ENCODE measurements at regions not wholly inside any gene's neighbourhood (a gene's known extent, or its start where the extent isn't known, plus 50 kb on each side); places are given as distances from the start of the nearest gene placed in this dataset.
"Not testable (repeated sequence)": the region's sequence is repeated elsewhere in the genome, so short reads cannot be mapped to it uniquely, and the experiment has no call there.

DNA sequence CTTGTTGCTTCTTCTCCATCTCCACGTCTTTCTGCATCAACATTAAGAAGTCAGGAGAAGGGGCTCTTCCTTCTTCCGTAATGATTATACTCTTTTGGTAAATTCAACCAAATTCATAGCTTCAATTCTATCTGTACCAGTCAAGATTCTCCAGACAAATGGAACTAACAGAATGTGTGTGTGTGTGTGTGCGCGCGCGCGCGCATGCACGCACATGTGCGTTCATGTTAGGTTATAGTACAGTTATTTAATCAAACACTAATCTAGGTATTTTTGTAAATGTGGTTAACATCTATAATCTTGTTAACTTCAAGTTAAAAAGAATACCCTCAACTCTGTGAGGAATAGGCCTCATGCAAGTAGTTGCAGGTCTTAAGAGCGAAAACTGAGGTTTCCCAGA is 150.3 kb upstream of the TAS2R1 start:
- H3K36me3 ChIP-seq (ENCODE audit: control insufficient read depth in 1 of 2, insufficient read depth in 2 of 2, low read length in 1 of 2), result no peaks in the 10 kb centered on the region
- intact Hi-C loops (cut with DNase I), result no loop called here
- ATAC-seq (ENCODE audit: low FRiP score) (no peak), DNase-seq (no peak)
- 91 to 96% methylated on average over 11 of the region's 11 CpGs for WGBS, 2 donors
- peaks cover 3% of the 10 kb centered on the region for H3K9me3 ChIP-seq (ENCODE audit: control insufficient read depth, low read length)
- no peaks in the 10 kb centered on the region for H3K4me1 ChIP-seq (ENCODE audit: control insufficient read depth in 1 of 2, insufficient read depth in 2 of 2, low read length in 2 of 2)
- H3K4me3 ChIP-seq (ENCODE audit: low read length in 2 of 2), result no peak overlapping the region
- no peak overlapping the region for H3K27ac ChIP-seq (ENCODE audit: low read depth in 1 of 2, low read length in 2 of 2)
- H3K27me3 ChIP-seq (ENCODE audit: control insufficient read depth in 1 of 2, insufficient read depth in 2 of 2, low read length in 1 of 2), result no peaks in the 10 kb centered on the region

DNA sequence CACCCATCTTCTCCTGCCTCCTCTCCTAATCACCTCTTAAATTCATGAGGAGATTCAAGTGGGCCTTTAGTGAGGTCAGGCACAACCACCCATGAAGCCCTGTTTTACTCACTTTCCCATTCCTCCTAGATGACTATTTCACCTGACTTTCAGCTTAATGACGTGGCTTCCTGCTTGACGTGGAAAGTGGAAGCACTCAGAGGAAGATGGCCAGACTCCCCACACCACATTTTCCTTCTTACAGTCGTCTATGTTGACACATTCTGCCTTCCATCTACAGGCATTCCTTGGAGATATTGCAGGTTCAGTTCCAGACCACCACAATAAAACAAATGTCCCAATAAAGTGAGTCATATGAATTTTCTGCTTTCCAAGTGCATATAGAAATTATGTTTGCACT is 146.4 kb upstream of the TAS2R1 start:
- Histone ChIP-seq H3K4me3 (ENCODE audit: low read length in 2 of 2) (no peak overlapping the region), H3K4me1 (ENCODE audit: control insufficient read depth in 1 of 2, insufficient read depth in 2 of 2, low read length in 2 of 2) (no peaks in the 10 kb centered on the region)

DNA sequence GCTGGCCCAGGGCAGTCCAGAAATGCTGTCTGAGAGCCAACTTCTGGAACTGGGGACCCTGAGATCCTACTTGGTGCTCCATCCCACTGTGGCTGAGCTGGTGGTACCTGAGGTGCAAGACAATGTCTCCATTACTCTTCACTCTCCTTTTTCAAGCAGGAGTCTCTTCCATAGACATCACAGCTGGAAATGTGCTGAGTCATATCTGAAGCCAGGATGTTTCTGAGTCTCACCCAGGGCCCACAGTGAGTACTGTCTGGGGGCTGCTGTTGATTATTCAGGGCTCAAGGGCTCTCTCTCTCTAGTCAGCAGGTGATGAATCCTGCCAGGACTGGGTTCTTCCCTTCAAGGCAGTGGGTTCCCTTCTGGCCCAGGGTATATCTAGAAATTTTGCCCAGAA is 145.2 kb upstream of the TAS2R1 start:
- ATAC-seq (ENCODE audit: low FRiP score), result no peak
- no peak overlapping the region for H3K4me3 ChIP-seq (ENCODE audit: low read length in 2 of 2)
- no peaks in the 10 kb centered on the region for H3K9me3 ChIP-seq (ENCODE audit: control insufficient read depth, low read length)
- no peaks in the 10 kb centered on the region for H3K27me3 ChIP-seq (ENCODE audit: control insufficient read depth in 1 of 2, insufficient read depth in 2 of 2, low read length in 1 of 2)
- no peak for DNase-seq
- intact Hi-C loops (cut with DNase I), result no loop called here
- no peaks in the 10 kb centered on the region for H3K36me3 ChIP-seq (ENCODE audit: control insufficient read depth in 1 of 2, insufficient read depth in 2 of 2, low read length in 1 of 2)
- H3K27ac ChIP-seq (ENCODE audit: low read depth in 1 of 2, low read length in 2 of 2), result no peak overlapping the region
- no peaks in the 10 kb centered on the region for H3K4me1 ChIP-seq (ENCODE audit: control insufficient read depth in 1 of 2, insufficient read depth in 2 of 2, low read length in 2 of 2)

More for the DNA sequence above, 146.4 kb upstream of the TAS2R1 start:
- ATAC-seq (ENCODE audit: low FRiP score), result no peak
- no peaks in the 10 kb centered on the region for H3K36me3 ChIP-seq (ENCODE audit: control insufficient read depth in 1 of 2, insufficient read depth in 2 of 2, low read length in 1 of 2)
- intact Hi-C loops (cut with DNase I), result no loop called here
- WGBS, 2 donors, result 74 to 84% methylated on average over 3 of the region's 3 CpGs
- peaks cover 3% of the 10 kb centered on the region for H3K9me3 ChIP-seq (ENCODE audit: control insufficient read depth, low read length)
- no peak for DNase-seq
- H3K27ac ChIP-seq (ENCODE audit: low read depth in 1 of 2, low read length in 2 of 2), result no peak overlapping the region
- H3K27me3 ChIP-seq (ENCODE audit: control insufficient read depth in 1 of 2, insufficient read depth in 2 of 2, low read length in 1 of 2), result no peaks in the 10 kb centered on the region

DNA sequence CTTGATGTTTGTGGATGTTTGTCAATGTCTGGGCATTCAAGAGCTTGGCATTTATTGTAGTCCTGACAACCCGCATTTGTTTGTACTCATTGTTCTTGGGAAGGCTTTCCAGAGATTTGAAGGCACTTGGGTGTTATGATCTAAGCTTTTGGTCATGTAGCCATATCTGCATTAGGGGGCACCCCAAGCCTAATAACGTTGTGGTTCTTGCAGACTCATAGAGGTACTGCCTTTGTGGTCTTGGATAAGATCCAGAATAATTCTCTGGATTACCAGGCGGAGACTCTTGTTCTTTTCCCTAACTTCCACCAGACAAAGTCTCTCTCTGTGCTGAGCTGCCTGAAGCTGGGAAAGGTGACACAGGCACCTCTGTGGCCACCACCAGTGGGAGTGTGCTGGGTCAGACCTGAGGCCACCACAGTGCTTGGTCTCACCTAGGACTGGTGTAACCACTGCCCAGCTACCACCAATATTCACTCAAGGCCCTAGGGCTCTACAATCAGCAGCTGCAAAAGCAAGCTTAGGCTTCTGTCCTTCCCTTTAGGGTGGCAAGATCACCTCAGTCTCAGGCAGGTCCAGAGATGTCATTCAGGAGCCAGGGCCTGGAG is 144.4 kb upstream of the TAS2R1 start:
- no peak for DNase-seq
- no peak for ATAC-seq (ENCODE audit: low FRiP score)
- H3K36me3 ChIP-seq (ENCODE audit: control insufficient read depth in 1 of 2, insufficient read depth in 2 of 2, low read length in 1 of 2), result no peaks in the 10 kb centered on the region
- H3K27ac ChIP-seq (ENCODE audit: low read depth in 1 of 2, low read length in 2 of 2), result no peak overlapping the region
- no peaks in the 10 kb centered on the region for H3K9me3 ChIP-seq (ENCODE audit: control insufficient read depth, low read length)
- intact Hi-C loops (cut with DNase I), result no loop called here
- WGBS, 2 donors, result 55 to 71% methylated on average over 3 of the region's 3 CpGs
- H3K4me3 ChIP-seq (ENCODE audit: low read length in 2 of 2), result no peak overlapping the region
- H3K27me3 ChIP-seq (ENCODE audit: control insufficient read depth in 1 of 2, insufficient read depth in 2 of 2, low read length in 1 of 2), result no peaks in the 10 kb centered on the region
- H3K4me1 ChIP-seq (ENCODE audit: control insufficient read depth in 1 of 2, insufficient read depth in 2 of 2, low read length in 2 of 2), result no peaks in the 10 kb centered on the region

DNA sequence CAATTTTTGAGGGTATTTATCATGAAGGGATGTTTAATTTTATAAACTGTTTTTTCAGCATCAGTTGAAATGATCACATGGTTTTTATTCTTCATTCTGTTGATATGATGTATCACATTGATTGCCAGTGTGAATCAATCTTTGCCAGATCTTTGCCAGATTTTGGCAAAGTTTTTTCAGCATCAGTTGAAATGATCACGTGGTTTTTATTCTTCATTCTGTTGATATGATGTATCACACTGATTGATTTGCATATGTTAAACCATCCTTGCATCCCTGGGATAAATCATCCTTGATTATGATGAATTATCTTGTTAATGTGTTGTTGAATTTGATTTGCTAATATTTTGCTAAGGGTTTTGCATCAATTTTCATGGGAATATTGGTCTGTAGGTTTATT is 140.9 kb upstream of the TAS2R1 start:
- DNase-seq (no peak), ATAC-seq (ENCODE audit: low FRiP score) (no peak)
- H3K4me3 ChIP-seq (ENCODE audit: low read length in 2 of 2), result no peak overlapping the region
- no peaks in the 10 kb centered on the region for H3K36me3 ChIP-seq (ENCODE audit: control insufficient read depth in 1 of 2, insufficient read depth in 2 of 2, low read length in 1 of 2)
- H3K4me1 ChIP-seq (ENCODE audit: control insufficient read depth in 1 of 2, insufficient read depth in 2 of 2, low read length in 2 of 2), result no peaks in the 10 kb centered on the region
- intact Hi-C loops (cut with DNase I), result no loop called here
- no peaks in the 10 kb centered on the region for H3K9me3 ChIP-seq (ENCODE audit: control insufficient read depth, low read length)
- H3K27ac ChIP-seq (ENCODE audit: low read depth in 1 of 2, low read length in 2 of 2), result no peak overlapping the region
- WGBS, 2 donors, result 79 to 84% methylated on average over 1 of the region's 1 CpG
- no peaks in the 10 kb centered on the region for H3K27me3 ChIP-seq (ENCODE audit: control insufficient read depth in 1 of 2, insufficient read depth in 2 of 2, low read length in 1 of 2)

DNA sequence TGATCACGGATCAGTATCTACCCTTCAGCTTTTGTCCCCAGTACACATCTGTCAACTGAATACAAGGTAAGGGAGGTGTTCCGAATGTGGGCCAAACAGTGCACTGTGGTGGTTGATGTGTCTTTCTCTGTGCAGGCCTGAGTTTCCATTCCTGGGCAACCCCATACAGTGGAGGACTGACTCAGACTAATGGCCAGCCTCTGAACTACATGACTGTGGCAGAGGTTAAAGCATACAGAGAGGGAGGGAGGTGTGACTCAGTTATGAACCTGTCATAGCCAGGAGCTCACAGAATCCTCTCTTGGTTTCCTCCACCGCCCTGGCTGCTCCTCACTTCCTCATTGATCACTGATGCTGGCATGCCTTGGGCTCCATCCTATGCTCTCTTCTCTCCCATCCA is 136.4 kb upstream of the TAS2R1 start:
- H3K36me3 ChIP-seq (ENCODE audit: control insufficient read depth in 1 of 2, insufficient read depth in 2 of 2, low read length in 1 of 2), result no peaks in the 10 kb centered on the region
- H3K27me3 ChIP-seq (ENCODE audit: control insufficient read depth in 1 of 2, insufficient read depth in 2 of 2, low read length in 1 of 2), result no peaks in the 10 kb centered on the region
- no peak overlapping the region for H3K4me3 ChIP-seq (ENCODE audit: low read length in 2 of 2)
- H3K27ac ChIP-seq (ENCODE audit: low read depth in 1 of 2, low read length in 2 of 2), result no peak overlapping the region
- 95% methylated on average over 3 of the region's 3 CpGs for WGBS, 2 donors
- intact Hi-C loops (cut with DNase I), result no loop called here
- H3K9me3 ChIP-seq (ENCODE audit: control insufficient read depth, low read length), result no peaks in the 10 kb centered on the region
- ATAC-seq (ENCODE audit: low FRiP score) (peak; percentile 36), DNase-seq (no peak)
- H3K4me1 ChIP-seq (ENCODE audit: control insufficient read depth in 1 of 2, insufficient read depth in 2 of 2, low read length in 2 of 2), result no peaks in the 10 kb centered on the region

DNA sequence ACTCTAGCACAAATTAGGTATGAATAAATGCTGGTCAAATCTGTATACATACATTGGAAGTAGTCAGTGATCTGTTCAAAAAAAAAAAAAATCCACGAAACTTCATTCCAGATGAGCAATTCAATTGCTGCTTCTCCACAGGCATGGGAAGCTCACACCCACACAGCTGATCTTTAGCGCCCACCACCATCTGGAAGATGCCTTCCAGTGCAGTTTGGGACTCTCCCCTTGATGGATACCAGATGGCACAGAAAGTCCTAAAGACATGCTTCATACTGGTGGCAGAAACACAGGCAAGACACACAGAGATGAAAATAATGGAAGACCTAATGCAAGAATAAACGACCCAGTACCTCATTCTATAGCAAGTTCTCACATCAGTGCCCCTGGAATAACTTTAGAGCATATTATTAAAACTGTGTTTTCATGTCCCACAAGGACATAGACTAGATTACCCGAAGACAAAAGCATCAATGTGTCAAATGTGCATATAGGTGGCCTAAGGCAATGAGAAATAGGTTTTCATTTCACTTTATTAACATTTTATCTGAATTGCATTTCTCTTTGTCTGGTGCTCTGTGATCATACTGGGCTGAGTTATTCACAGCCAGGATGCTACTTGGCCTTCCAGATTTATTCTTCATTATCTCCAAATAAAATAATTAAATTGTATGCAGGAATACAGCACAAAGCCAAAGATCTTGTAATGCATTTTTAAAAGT is 135.4 kb upstream of the TAS2R1 start:
- DNase-seq, result no peak
- Histone ChIP-seq H3K9me3 (ENCODE audit: control insufficient read depth, low read length) (no peaks in the 10 kb centered on the region), H3K4me1 (ENCODE audit: control insufficient read depth in 1 of 2, insufficient read depth in 2 of 2, low read length in 2 of 2) (no peaks in the 10 kb centered on the region), H3K4me3 (ENCODE audit: low read length in 2 of 2) (no peak overlapping the region), H3K27ac (ENCODE audit: low read depth in 1 of 2, low read length in 2 of 2) (no peak overlapping the region), H3K36me3 (ENCODE audit: control insufficient read depth in 1 of 2, insufficient read depth in 2 of 2, low read length in 1 of 2) (no peaks in the 10 kb centered on the region), H3K27me3 (ENCODE audit: control insufficient read depth in 1 of 2, insufficient read depth in 2 of 2, low read length in 1 of 2) (no peaks in the 10 kb centered on the region)
- 74 to 80% methylated on average over 4 of the region's 4 CpGs for WGBS, 2 donors
- ATAC-seq (ENCODE audit: low FRiP score), result no peak
- intact Hi-C loops (cut with DNase I), result no loop called here

DNA sequence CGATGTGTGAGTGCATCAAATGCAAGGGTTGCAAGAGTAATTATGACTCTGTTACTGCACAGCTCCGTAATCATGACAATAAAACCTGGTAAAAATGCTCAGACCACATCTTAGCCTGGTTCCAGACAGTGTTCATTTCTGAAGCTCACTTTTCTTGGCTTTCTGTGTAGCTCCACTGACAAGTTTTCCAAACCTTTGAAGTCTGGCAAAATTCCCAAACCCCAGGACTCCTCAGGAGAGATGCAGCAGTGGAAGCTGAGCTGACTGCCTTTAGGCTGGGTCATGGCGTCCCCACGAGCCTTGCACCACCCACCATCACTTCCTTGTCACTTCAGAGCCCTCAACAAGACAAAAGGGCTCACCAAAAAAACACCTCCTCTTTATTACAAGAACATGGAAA is 131.6 kb upstream of the TAS2R1 start:
- ATAC-seq (ENCODE audit: low FRiP score) (no peak), DNase-seq (no peak)

DNA sequence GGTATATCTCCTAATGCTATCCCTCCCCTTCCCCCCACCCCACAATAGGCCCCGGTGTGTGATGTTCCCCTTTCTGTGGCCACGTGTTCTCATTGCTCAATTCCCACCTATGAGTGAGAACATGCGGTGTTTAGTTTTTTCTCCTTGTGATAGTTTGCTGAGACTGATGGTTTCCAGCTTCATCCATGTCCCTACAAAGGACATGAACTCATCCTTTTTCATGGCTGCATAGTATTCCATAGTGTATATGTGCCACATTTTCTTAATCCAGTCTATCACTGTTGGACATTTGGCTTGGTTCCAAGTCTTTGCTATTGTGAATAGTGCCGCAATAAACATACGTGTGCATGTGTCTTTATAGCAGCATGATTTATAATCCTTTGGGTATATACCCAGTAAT is 122.5 kb upstream of the TAS2R1 start:
- H3K4me1 ChIP-seq (ENCODE audit: control insufficient read depth in 1 of 2, insufficient read depth in 2 of 2, low read length in 2 of 2); H3K27me3 ChIP-seq (ENCODE audit: control insufficient read depth in 1 of 2, insufficient read depth in 2 of 2, low read length in 1 of 2); ATAC-seq (ENCODE audit: low FRiP score); intact Hi-C loops (cut with DNase I); H3K27ac ChIP-seq (ENCODE audit: low read depth in 1 of 2, low read length in 2 of 2); H3K36me3 ChIP-seq (ENCODE audit: control insufficient read depth in 1 of 2, insufficient read depth in 2 of 2, low read length in 1 of 2); H3K9me3 ChIP-seq (ENCODE audit: control insufficient read depth, low read length); H3K4me3 ChIP-seq (ENCODE audit: low read length in 2 of 2); DNase-seq: not testable (repeated sequence)
- WGBS, 2 donors, result 96 to 97% methylated on average over 3 to 4 of the region's 5 CpGs

More for the DNA sequence above, 131.6 kb upstream of the TAS2R1 start:
- H3K9me3 ChIP-seq (ENCODE audit: control insufficient read depth, low read length), result no peaks in the 10 kb centered on the region
- H3K4me1 ChIP-seq (ENCODE audit: control insufficient read depth in 1 of 2, insufficient read depth in 2 of 2, low read length in 2 of 2), result no peaks in the 10 kb centered on the region
- 56 to 67% methylated on average over 4 of the region's 4 CpGs for WGBS, 2 donors
- intact Hi-C loops (cut with DNase I), result no loop called here
- H3K27ac ChIP-seq (ENCODE audit: low read depth in 1 of 2, low read length in 2 of 2), result no peak overlapping the region
- no peaks in the 10 kb centered on the region for H3K27me3 ChIP-seq (ENCODE audit: control insufficient read depth in 1 of 2, insufficient read depth in 2 of 2, low read length in 1 of 2)
- no peak overlapping the region for H3K4me3 ChIP-seq (ENCODE audit: low read length in 2 of 2)
- H3K36me3 ChIP-seq (ENCODE audit: control insufficient read depth in 1 of 2, insufficient read depth in 2 of 2, low read length in 1 of 2), result no peaks in the 10 kb centered on the region

All from aorta (tissue), 5 donors.